Panc1 (cell line): ENCODE measurements at regions not wholly inside any gene's neighbourhood (a gene's known extent, or its start where the extent isn't known, plus 50 kb on each side); places are given as distances from the start of the nearest gene placed in this dataset.

Source experiments
- POLR2AphosphoS5 ChIP-seq: IDR thresholded peaks from 2 replicates; pipeline ENCODE4 v1.6.1; 2012; ENCODE audit warnings: mild to moderate bottlenecking, low read depth, low read length, moderate library complexity
- TCF7L2 ChIP-seq: IDR thresholded peaks from 2 replicates; pipeline ENCODE4 v1.6.1; 2011; ENCODE audit warnings: mild to moderate bottlenecking, low read depth, low read length, inconsistent platforms
- TF ChIP-seq, protein P1 (sequence below): fragments of 450-650 bp; IDR thresholded peaks from 2 replicates; pipeline ENCODE4 v1.5.1; 2017; ENCODE audit warnings: mild to moderate bottlenecking
- TF ChIP-seq, protein P2 (sequence below), 2 experiments: IDR thresholded peaks; 2 replicates each; pipeline ENCODE4 v1.6.1; 2011 to 2012; ENCODE audit warnings: low read depth in 2 of 2, control low read depth in 1 of 2, low read length in 1 of 2, mild to moderate bottlenecking in 1 of 2, moderate library complexity in 1 of 2; ENCODE audit not compliant: insufficient read depth in 1 of 2

DNA sequence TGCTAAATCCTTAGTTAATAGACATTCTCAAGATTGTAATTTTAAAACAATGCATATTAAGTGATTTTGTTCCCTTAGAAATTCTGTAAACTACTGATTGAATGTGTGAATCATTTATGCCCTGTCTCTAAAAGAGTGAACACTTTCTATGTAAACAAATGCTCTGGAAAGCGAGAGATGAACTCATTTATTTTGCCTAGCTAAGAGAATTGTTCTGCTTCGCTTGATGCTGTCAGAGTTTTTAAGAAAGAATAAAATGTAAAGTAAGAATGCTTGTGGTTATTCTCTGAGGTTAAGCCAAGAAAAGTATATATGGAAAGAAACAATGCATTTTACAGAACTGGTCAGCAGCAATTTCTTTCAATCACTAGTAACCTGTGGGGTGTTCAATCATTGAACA, 347.4 kb upstream of the NUDT12 start:
- TF ChIP-seq, protein P1, sequence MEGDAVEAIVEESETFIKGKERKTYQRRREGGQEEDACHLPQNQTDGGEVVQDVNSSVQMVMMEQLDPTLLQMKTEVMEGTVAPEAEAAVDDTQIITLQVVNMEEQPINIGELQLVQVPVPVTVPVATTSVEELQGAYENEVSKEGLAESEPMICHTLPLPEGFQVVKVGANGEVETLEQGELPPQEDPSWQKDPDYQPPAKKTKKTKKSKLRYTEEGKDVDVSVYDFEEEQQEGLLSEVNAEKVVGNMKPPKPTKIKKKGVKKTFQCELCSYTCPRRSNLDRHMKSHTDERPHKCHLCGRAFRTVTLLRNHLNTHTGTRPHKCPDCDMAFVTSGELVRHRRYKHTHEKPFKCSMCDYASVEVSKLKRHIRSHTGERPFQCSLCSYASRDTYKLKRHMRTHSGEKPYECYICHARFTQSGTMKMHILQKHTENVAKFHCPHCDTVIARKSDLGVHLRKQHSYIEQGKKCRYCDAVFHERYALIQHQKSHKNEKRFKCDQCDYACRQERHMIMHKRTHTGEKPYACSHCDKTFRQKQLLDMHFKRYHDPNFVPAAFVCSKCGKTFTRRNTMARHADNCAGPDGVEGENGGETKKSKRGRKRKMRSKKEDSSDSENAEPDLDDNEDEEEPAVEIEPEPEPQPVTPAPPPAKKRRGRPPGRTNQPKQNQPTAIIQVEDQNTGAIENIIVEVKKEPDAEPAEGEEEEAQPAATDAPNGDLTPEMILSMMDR, result no peak
- TF ChIP-seq, protein P2, sequence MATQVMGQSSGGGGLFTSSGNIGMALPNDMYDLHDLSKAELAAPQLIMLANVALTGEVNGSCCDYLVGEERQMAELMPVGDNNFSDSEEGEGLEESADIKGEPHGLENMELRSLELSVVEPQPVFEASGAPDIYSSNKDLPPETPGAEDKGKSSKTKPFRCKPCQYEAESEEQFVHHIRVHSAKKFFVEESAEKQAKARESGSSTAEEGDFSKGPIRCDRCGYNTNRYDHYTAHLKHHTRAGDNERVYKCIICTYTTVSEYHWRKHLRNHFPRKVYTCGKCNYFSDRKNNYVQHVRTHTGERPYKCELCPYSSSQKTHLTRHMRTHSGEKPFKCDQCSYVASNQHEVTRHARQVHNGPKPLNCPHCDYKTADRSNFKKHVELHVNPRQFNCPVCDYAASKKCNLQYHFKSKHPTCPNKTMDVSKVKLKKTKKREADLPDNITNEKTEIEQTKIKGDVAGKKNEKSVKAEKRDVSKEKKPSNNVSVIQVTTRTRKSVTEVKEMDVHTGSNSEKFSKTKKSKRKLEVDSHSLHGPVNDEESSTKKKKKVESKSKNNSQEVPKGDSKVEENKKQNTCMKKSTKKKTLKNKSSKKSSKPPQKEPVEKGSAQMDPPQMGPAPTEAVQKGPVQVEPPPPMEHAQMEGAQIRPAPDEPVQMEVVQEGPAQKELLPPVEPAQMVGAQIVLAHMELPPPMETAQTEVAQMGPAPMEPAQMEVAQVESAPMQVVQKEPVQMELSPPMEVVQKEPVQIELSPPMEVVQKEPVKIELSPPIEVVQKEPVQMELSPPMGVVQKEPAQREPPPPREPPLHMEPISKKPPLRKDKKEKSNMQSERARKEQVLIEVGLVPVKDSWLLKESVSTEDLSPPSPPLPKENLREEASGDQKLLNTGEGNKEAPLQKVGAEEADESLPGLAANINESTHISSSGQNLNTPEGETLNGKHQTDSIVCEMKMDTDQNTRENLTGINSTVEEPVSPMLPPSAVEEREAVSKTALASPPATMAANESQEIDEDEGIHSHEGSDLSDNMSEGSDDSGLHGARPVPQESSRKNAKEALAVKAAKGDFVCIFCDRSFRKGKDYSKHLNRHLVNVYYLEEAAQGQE (IDR thresholded peaks at IDR 0.05; ENCODE audit: insufficient read depth in 1 of 2, low read depth in 2 of 2, low read length in 1 of 2), result no peak
- TF ChIP-seq TCF7L2 (no peak), POLR2AphosphoS5 (no peak)
